GM19351 (cell line): ENCODE measurements at regions not wholly inside any gene's neighbourhood (a gene's known extent, or its start where the extent isn't known, plus 50 kb on each side); places are given as distances from the start of the nearest gene placed in this dataset.

Experiments
- ATAC-seq: cut with Tn5 transposase; IDR thresholded peaks from one replicate; pipeline ENCODE4 v1.9.1; 2021; ENCODE audit warnings: mild to moderate bottlenecking, moderate library complexity; ENCODE audit not compliant: unreplicated experiment

- no peak for ATAC-seq
These were observed 299.2 kb upstream of the SKOR2 start for GRCh38 chr18:47550611-47551010.

- ATAC-seq: no peak
These were observed 297.6 kb upstream of the SKOR2 start for GRCh38 chr18:47549021-47549540.

GRCh38 chr18:47547539-47548202, 296.2 kb upstream of the SKOR2 start:
- no peak for ATAC-seq

GRCh38 chr18:47545613-47546012, 294.2 kb upstream of the SKOR2 start:
- ATAC-seq: no peak

GRCh38 chr18:47543080-47543479, 291.6 kb upstream of the SKOR2 start:
- ATAC-seq: no peak

- no peak for ATAC-seq
These were observed 291.1 kb upstream of the SKOR2 start for GRCh38 chr18:47542551-47542950.

- ATAC-seq: no peak
These were observed 280.3 kb upstream of the SKOR2 start for GRCh38 chr18:47531717-47532116.

GRCh38 chr18:47530695-47531094, 279.2 kb upstream of the SKOR2 start:
- ATAC-seq: no peak

- no peak for ATAC-seq
These were observed 276.9 kb upstream of the SKOR2 start for GRCh38 chr18:47528343-47528742.

- no peak for ATAC-seq
These were observed 274.7 kb upstream of the SKOR2 start for GRCh38 chr18:47526147-47526546.

- ATAC-seq: no peak
These were observed 270.9 kb upstream of the SKOR2 start for GRCh38 chr18:47522359-47522758.

- no peak for ATAC-seq
These were observed 268.8 kb upstream of the SKOR2 start for GRCh38 chr18:47520263-47520662.

GRCh38 chr18:47519706-47520105, 268.2 kb upstream of the SKOR2 start:
- no peak for ATAC-seq

GRCh38 chr18:47519277-47519676, 267.8 kb upstream of the SKOR2 start:
- ATAC-seq: no peak

- ATAC-seq: no peak
These were observed 262.2 kb upstream of the SKOR2 start for GRCh38 chr18:47513614-47514013.

- no peak for ATAC-seq
These were observed 261.4 kb upstream of the SKOR2 start for GRCh38 chr18:47512726-47513435.

- no peak for ATAC-seq
These were observed 260.6 kb upstream of the SKOR2 start for GRCh38 chr18:47512056-47512455.

- no peak for ATAC-seq
These were observed 259.4 kb upstream of the SKOR2 start for GRCh38 chr18:47510831-47511230.

GRCh38 chr18:47507651-47508050, 256.2 kb upstream of the SKOR2 start:
- ATAC-seq: no peak

GRCh38 chr18:47506897-47507296, 255.4 kb upstream of the SKOR2 start:
- no peak for ATAC-seq

GRCh38 chr18:47501946-47502345, 250.5 kb upstream of the SKOR2 start:
- no peak for ATAC-seq

GRCh38 chr18:47500930-47501329, 249.5 kb upstream of the SKOR2 start:
- no peak for ATAC-seq
